ENCODE measurements at regions not wholly inside any gene's neighbourhood (a gene's known extent, or its start where the extent isn't known, plus 50 kb on each side); places are given as distances from the start of the nearest gene placed in this dataset.
"Not testable (repeated sequence)": the region's sequence is repeated elsewhere in the genome, so short reads cannot be mapped to it uniquely, and the experiment has no call there.

GRCh38 chr15:38631119-38632075, 66.8 kb upstream of the RASGRP1 start:
- ATAC-seq (replicated peaks): no peak
- H3K36me3 Mint-ChIP-seq (ENCODE audit: insufficient read depth): no peaks in the 10 kb centered on the region
- H3K27me3 Mint-ChIP-seq: no peaks in the 10 kb centered on the region
- H3K9me3 Mint-ChIP-seq: no peaks in the 10 kb centered on the region
- peaks cover 14 to 17% of the 10 kb centered on the region in 2 donors for H3K4me1 Mint-ChIP-seq (ENCODE audit: low read depth in 2 of 2)
- no peak overlapping the region for H3K27ac Mint-ChIP-seq
- DNase-seq: no peak
- H3K4me3 Mint-ChIP-seq: no peak overlapping the region

GRCh38 chr15:38635170-38635569, 70.6 kb upstream of the RASGRP1 start:
- no peaks in the 10 kb centered on the region for H3K36me3 Mint-ChIP-seq (ENCODE audit: insufficient read depth)
- DNase-seq (no peak), ATAC-seq (replicated peaks) (no peak)
- H3K27me3 Mint-ChIP-seq: no peaks in the 10 kb centered on the region
- peaks cover 12 to 13% of the 10 kb centered on the region in 2 donors for H3K4me1 Mint-ChIP-seq (ENCODE audit: low read depth in 2 of 2)
- peak overlapping the region in 1 of 2 donors; percentile 26 for H3K27ac Mint-ChIP-seq
- H3K9me3 Mint-ChIP-seq: no peaks in the 10 kb centered on the region
- H3K4me3 Mint-ChIP-seq: no peak overlapping the region

- no peaks in the 10 kb centered on the region for H3K36me3 Mint-ChIP-seq (ENCODE audit: insufficient read depth)
These were observed 72.0 kb upstream of the RASGRP1 start for GRCh38 chr15:38636597-38636996.

GRCh38 chr15:38638126-38638525, 73.5 kb upstream of the RASGRP1 start:
- DNase-seq: no peak
- Mint-ChIP-seq H3K27ac (peak overlapping the region in 1 of 2 donors; percentile 28), H3K27me3 (no peaks in the 10 kb centered on the region), H3K9me3 (no peaks in the 10 kb centered on the region), H3K4me1 (ENCODE audit: low read depth in 2 of 2) (peaks cover 12 to 23% of the 10 kb centered on the region in 2 donors), H3K4me3 (no peak overlapping the region), H3K36me3 (ENCODE audit: insufficient read depth) (no peaks in the 10 kb centered on the region)
- ATAC-seq (replicated peaks): no peak

More at GRCh38 chr15:38636597-38636996, 72.0 kb upstream of the RASGRP1 start:
- Mint-ChIP-seq H3K9me3 (no peaks in the 10 kb centered on the region), H3K4me1 (ENCODE audit: low read depth in 2 of 2) (peaks cover 6 to 13% of the 10 kb centered on the region in 2 donors), H3K27me3 (no peaks in the 10 kb centered on the region), H3K27ac (no peak overlapping the region), H3K4me3 (no peak overlapping the region)
- DNase-seq (no peak), ATAC-seq (replicated peaks) (no peak)

GRCh38 chr15:38638811-38639210, 74.2 kb upstream of the RASGRP1 start:
- no peak for ATAC-seq (replicated peaks)
- peaks cover 12 to 29% of the 10 kb centered on the region in 2 donors for H3K4me1 Mint-ChIP-seq (ENCODE audit: low read depth in 2 of 2)
- no peaks in the 10 kb centered on the region for H3K27me3 Mint-ChIP-seq
- peak overlapping the region in 1 of 2 donors; percentile 28 for H3K27ac Mint-ChIP-seq
- H3K36me3 Mint-ChIP-seq (ENCODE audit: insufficient read depth): no peaks in the 10 kb centered on the region
- H3K9me3 Mint-ChIP-seq: no peaks in the 10 kb centered on the region
- H3K4me3 Mint-ChIP-seq: no peak overlapping the region
- DNase-seq: no peak

- no peaks in the 10 kb centered on the region for H3K27me3 Mint-ChIP-seq
- H3K9me3 Mint-ChIP-seq: no peaks in the 10 kb centered on the region
- H3K4me3 Mint-ChIP-seq: no peak overlapping the region
- H3K36me3 Mint-ChIP-seq (ENCODE audit: insufficient read depth): peaks cover 4% of the 10 kb centered on the region
- ATAC-seq (replicated peaks) (no peak), DNase-seq (no peak)
- peak overlapping the region in 1 of 2 donors; percentile 35 for H3K27ac Mint-ChIP-seq
- H3K4me1 Mint-ChIP-seq (ENCODE audit: low read depth in 2 of 2): peaks cover 17 to 30% of the 10 kb centered on the region in 2 donors
These were observed 78.2 kb upstream of the RASGRP1 start for GRCh38 chr15:38642689-38643270.

- H3K36me3 Mint-ChIP-seq (ENCODE audit: insufficient read depth); H3K27ac Mint-ChIP-seq; ATAC-seq (replicated peaks); H3K27me3 Mint-ChIP-seq; DNase-seq; H3K9me3 Mint-ChIP-seq; H3K4me3 Mint-ChIP-seq: not testable (repeated sequence)
- H3K4me1 Mint-ChIP-seq (ENCODE audit: low read depth in 2 of 2): peaks cover 19 to 44% of the 10 kb centered on the region in 2 donors
These were observed 79.7 kb upstream of the RASGRP1 start for GRCh38 chr15:38644353-38644752.

- no peak for DNase-seq
- Mint-ChIP-seq H3K4me3 (no peak overlapping the region), H3K27ac (peak overlapping the region; percentile 12 to 78), H3K27me3 (no peaks in the 10 kb centered on the region), H3K9me3 (no peaks in the 10 kb centered on the region), H3K4me1 (ENCODE audit: low read depth in 2 of 2) (peaks cover 29 to 60% of the 10 kb centered on the region in 2 donors), H3K36me3 (ENCODE audit: insufficient read depth) (peaks cover 6% of the 10 kb centered on the region)
- ATAC-seq (replicated peaks): no peak
These were observed 82.1 kb upstream of the RASGRP1 start for GRCh38 chr15:38646716-38647115.

GRCh38 chr15:38647683-38648082, 83.1 kb upstream of the RASGRP1 start:
- Mint-ChIP-seq H3K36me3 (ENCODE audit: insufficient read depth) (peaks cover 9% of the 10 kb centered on the region), H3K4me1 (ENCODE audit: low read depth in 2 of 2) (peaks cover 34 to 64% of the 10 kb centered on the region in 2 donors), H3K9me3 (no peaks in the 10 kb centered on the region), H3K27me3 (no peaks in the 10 kb centered on the region), H3K27ac (peak overlapping the region; percentile 68 to 78), H3K4me3 (no peak overlapping the region)
- ATAC-seq (replicated peaks): no peak
- DNase-seq: no peak

- peak overlapping the region; percentile 68 to 82 for H3K27ac Mint-ChIP-seq
- ATAC-seq (replicated peaks) (no peak), DNase-seq (no peak)
- H3K4me1 Mint-ChIP-seq (ENCODE audit: low read depth in 2 of 2): peaks cover 37 to 62% of the 10 kb centered on the region in 2 donors
- H3K27me3 Mint-ChIP-seq: no peaks in the 10 kb centered on the region
- H3K9me3 Mint-ChIP-seq: no peaks in the 10 kb centered on the region
- no peak overlapping the region for H3K4me3 Mint-ChIP-seq
- peaks cover 15% of the 10 kb centered on the region for H3K36me3 Mint-ChIP-seq (ENCODE audit: insufficient read depth)
These were observed 83.7 kb upstream of the RASGRP1 start for GRCh38 chr15:38648121-38648843.

GRCh38 chr15:38650384-38650783, 85.8 kb upstream of the RASGRP1 start:
- Mint-ChIP-seq H3K27ac (peak overlapping the region; percentile 91 to 96), H3K9me3 (no peaks in the 10 kb centered on the region), H3K27me3 (no peaks in the 10 kb centered on the region), H3K36me3 (ENCODE audit: insufficient read depth) (peaks cover 11% of the 10 kb centered on the region), H3K4me3 (peak overlapping the region; percentile 79 to 85), H3K4me1 (ENCODE audit: low read depth in 2 of 2) (peaks cover 43 to 70% of the 10 kb centered on the region in 2 donors)
- ATAC-seq (replicated peaks) (no peak), DNase-seq (no peak)

- H3K27me3 Mint-ChIP-seq: no peaks in the 10 kb centered on the region
- H3K4me1 Mint-ChIP-seq (ENCODE audit: low read depth in 2 of 2): peaks cover 43 to 73% of the 10 kb centered on the region in 2 donors
- peak overlapping the region; percentile 91 to 96 for H3K27ac Mint-ChIP-seq
- DNase-seq (no peak), ATAC-seq (replicated peaks) (no peak)
- H3K4me3 Mint-ChIP-seq: peak overlapping the region; percentile 79 to 85
- peaks cover 11% of the 10 kb centered on the region for H3K36me3 Mint-ChIP-seq (ENCODE audit: insufficient read depth)
- H3K9me3 Mint-ChIP-seq: no peaks in the 10 kb centered on the region
These were observed 86.3 kb upstream of the RASGRP1 start for GRCh38 chr15:38650936-38651327.

GRCh38 chr15:38651328-38652038, 86.9 kb upstream of the RASGRP1 start:
- H3K36me3 Mint-ChIP-seq (ENCODE audit: insufficient read depth): peaks cover 11% of the 10 kb centered on the region
- H3K4me3 Mint-ChIP-seq: peak overlapping the region; percentile 79 to 85
- H3K4me1 Mint-ChIP-seq (ENCODE audit: low read depth in 2 of 2): peaks cover 42 to 71% of the 10 kb centered on the region in 2 donors
- no peaks in the 10 kb centered on the region for H3K9me3 Mint-ChIP-seq
- ATAC-seq (replicated peaks) (peak; percentile 66), DNase-seq (peak; percentile 55 to 57 (median 56))
- H3K27me3 Mint-ChIP-seq: no peaks in the 10 kb centered on the region
- peak overlapping the region; percentile 91 to 96 for H3K27ac Mint-ChIP-seq
